ENCODE measurements at regions not wholly inside any gene's neighbourhood (a gene's known extent, or its start where the extent isn't known, plus 50 kb on each side); places are given as distances from the start of the nearest gene placed in this dataset.

DNA sequence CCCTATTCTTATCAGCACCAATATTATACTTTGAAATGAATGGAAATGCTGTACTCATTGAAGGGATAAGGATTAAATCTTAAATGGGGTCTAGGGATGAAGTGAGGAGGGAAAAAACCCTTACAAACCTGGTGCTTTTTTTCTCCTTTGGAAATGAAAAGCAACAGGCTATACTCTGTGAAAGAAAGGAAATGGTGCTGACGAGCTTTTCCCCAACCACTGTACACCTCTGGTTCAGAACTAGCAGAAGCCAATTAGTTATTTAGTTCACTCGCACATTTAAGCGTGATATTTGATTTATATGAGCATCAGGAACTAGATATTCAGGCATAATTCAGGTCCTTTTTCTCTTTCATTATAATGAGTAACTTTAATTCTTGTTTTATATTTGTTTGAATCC is 74.5 kb upstream of the S1PR1 start:
- Histone ChIP-seq H3K27me3 (ENCODE audit: control insufficient read depth in 1 of 2, insufficient read depth in 2 of 2, low read length in 2 of 2) (no peaks in the 10 kb centered on the region), H3K27ac (ENCODE audit: extremely low read length, insufficient read depth, low read length) (no peak overlapping the region), H3K4me3 (replicated peaks in 1 of 3; ENCODE audit: insufficient read depth in 1 of 3, low read depth in 2 of 3, low read length in 3 of 3) (no peak overlapping the region), H3K4me2 (ENCODE audit: low read depth, low read length) (no peak overlapping the region), H3K9me3 (ENCODE audit: low read length) (no peaks in the 10 kb centered on the region), H3K36me3 (replicated peaks in 1 of 2; ENCODE audit: control insufficient read depth in 1 of 2, insufficient read depth in 2 of 2, low read length in 2 of 2) (no peaks in the 10 kb centered on the region), H4K20me1 (ENCODE audit: insufficient read depth, low read length) (no peaks in the 10 kb centered on the region), H3K9ac (ENCODE audit: insufficient read depth, low read depth, low read length) (no peak overlapping the region), H2AFZ (ENCODE audit: low read length) (no peak overlapping the region), H3K79me2 (ENCODE audit: insufficient read depth, low read length) (no peaks in the 10 kb centered on the region), H3K4me1 (ENCODE audit: insufficient read depth, low read length) (no peaks in the 10 kb centered on the region)
- ChIA-PET POLR2A (no interaction called here), CTCF (ENCODE audit: low intra/inter-chr PET ratio, low total read pairs) (no interaction called here)
- no TSS peak for BruUV-seq (replicated peaks)
- intact Hi-C loops (cut with micrococcal nuclease; ENCODE audit: unreplicated experiment) (no loop called here), in situ Hi-C loops (cut with HindIII; ENCODE audit: extremely low pct_ligation_motif_present, low pct_unique_long_range_greater_than_20kb) (no loop called here)
- FAIRE-seq: no peak
- no peak for ATAC-seq
- DNase-seq (ENCODE audit: low spot score): no peak
- WGBS (ENCODE audit: low lambda C conversion rate): 0% methylated on average over 3 of the region's 3 CpGs
- TF ChIP-seq ZNF260 (CRISPR knock-in tag; IDR thresholded peaks at IDR 0.05; ENCODE audit: borderline replicate concordance, low read depth) (no peak), ZNF557 (CRISPR knock-in tag; IDR thresholded peaks at IDR 0.05) (no peak), MXD4 (CRISPR knock-in tag; IDR thresholded peaks at IDR 0.05) (no peak), RARG (CRISPR knock-in tag; IDR thresholded peaks at IDR 0.05; ENCODE audit: low read depth) (no peak), ELF3 (CRISPR knock-in tag; IDR thresholded peaks at IDR 0.05) (no peak)
- TF ChIP-seq, protein P1, sequence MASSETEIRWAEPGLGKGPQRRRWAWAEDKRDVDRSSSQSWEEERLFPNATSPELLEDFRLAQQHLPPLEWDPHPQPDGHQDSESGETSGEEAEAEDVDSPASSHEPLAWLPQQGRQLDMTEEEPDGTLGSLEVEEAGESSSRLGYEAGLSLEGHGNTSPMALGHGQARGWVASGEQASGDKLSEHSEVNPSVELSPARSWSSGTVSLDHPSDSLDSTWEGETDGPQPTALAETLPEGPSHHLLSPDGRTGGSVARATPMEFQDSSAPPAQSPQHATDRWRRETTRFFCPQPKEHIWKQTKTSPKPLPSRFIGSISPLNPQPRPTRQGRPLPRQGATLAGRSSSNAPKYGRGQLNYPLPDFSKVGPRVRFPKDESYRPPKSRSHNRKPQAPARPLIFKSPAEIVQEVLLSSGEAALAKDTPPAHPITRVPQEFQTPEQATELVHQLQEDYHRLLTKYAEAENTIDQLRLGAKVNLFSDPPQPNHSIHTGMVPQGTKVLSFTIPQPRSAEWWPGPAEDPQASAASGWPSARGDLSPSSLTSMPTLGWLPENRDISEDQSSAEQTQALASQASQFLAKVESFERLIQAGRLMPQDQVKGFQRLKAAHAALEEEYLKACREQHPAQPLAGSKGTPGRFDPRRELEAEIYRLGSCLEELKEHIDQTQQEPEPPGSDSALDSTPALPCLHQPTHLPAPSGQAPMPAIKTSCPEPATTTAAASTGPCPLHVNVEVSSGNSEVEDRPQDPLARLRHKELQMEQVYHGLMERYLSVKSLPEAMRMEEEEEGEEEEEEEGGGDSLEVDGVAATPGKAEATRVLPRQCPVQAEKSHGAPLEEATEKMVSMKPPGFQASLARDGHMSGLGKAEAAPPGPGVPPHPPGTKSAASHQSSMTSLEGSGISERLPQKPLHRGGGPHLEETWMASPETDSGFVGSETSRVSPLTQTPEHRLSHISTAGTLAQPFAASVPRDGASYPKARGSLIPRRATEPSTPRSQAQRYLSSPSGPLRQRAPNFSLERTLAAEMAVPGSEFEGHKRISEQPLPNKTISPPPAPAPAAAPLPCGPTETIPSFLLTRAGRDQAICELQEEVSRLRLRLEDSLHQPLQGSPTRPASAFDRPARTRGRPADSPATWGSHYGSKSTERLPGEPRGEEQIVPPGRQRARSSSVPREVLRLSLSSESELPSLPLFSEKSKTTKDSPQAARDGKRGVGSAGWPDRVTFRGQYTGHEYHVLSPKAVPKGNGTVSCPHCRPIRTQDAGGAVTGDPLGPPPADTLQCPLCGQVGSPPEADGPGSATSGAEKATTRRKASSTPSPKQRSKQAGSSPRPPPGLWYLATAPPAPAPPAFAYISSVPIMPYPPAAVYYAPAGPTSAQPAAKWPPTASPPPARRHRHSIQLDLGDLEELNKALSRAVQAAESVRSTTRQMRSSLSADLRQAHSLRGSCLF (CRISPR knock-in tag; IDR thresholded peaks at IDR 0.05; ENCODE audit: borderline replicate concordance): no peak
- TF ChIP-seq, protein P2, sequence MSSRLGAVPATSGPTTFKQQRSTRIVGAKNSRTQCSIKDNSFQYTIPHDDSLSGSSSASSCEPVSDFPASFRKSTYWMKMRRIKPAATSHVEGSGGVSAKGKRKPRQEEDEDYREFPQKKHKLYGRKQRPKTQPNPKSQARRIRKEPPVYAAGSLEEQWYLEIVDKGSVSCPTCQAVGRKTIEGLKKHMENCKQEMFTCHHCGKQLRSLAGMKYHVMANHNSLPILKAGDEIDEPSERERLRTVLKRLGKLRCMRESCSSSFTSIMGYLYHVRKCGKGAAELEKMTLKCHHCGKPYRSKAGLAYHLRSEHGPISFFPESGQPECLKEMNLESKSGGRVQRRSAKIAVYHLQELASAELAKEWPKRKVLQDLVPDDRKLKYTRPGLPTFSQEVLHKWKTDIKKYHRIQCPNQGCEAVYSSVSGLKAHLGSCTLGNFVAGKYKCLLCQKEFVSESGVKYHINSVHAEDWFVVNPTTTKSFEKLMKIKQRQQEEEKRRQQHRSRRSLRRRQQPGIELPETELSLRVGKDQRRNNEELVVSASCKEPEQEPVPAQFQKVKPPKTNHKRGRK (CRISPR knock-in tag; IDR thresholded peaks at IDR 0.05): no peak

All from HepG2 (cell line).